ENCODE measurements at regions not wholly inside any gene's neighbourhood (a gene's known extent, or its start where the extent isn't known, plus 50 kb on each side); places are given as distances from the start of the nearest gene placed in this dataset.
A peak's percentile ranks its signal among the peaks of the same experiment; 100 is the strongest.

DNA sequence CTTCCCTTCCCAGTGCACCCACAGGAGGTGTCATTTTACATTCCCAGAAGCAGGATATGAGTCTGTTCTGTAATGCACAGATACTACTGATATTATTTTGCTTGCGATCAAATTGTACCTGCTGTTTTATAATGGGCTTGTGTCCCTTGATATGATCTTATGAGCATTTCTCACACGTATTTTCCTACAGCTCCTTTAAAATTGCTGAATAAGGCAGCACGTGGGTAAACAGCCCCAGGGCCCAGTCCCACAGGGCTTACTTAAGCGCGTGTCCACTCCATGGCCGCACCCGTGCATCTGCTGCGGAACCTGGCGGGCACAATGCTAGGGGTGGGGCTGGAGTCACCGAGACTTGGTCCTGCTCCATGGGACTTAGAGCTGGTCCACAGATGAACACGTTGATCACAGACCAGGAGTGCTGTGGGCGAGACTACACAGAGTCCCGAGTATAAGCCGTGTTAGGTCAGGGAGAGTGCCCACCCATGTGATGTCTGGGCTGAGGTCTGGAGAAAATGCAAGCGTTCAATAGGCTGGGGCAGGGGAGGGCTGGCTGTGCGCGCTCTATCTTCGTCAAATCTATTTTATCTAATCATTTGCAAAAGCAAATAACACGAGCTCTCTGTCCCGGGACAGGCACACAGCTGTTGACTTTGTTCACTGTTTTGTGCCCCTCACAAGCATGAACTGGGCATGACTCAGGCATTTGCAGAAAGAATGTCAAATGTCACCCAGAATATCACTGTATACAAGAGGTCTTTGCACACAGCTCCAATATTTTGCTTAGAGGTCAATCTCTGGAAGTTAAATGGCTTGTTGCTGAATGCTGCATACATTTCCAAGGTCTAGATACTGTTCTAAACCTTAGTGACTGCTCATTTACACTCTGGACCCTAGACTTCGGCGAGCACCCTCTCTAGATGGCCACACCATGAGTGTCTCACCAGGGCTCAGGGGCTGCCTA, 119.3 kb downstream of the CRYAA start:
- Histone ChIP-seq H4K20me1 (replicated peaks in 1 of 2; ENCODE audit: control insufficient read depth in 1 of 2, insufficient read depth in 2 of 2, low read length in 2 of 2) (no peaks in the 10 kb centered on the region), H3K36me3 (ENCODE audit: control insufficient read depth in 2 of 4, insufficient read depth in 4 of 4, low read length in 3 of 4) (no peaks in the 10 kb centered on the region), H2AK5ac (ENCODE audit: low read depth, low read length) (no peak overlapping the region), H3K9ac (replicated peaks in 1 of 4; ENCODE audit: extremely low read depth in 1 of 4, low read depth in 3 of 4, low read length in 3 of 4) (no peak overlapping the region), H3K23ac (ENCODE audit: insufficient read length) (no peak overlapping the region), H3K18ac (ENCODE audit: extremely low read depth, low read length) (no peak overlapping the region), H3K79me2 (ENCODE audit: control insufficient read depth in 1 of 2, insufficient read depth in 2 of 2, low read length in 2 of 2) (no peaks in the 10 kb centered on the region), H3K4ac (replicated peaks; ENCODE audit: insufficient read length, low read depth, low read length) (no peak overlapping the region), H3K4me2 (ENCODE audit: insufficient read depth in 1 of 2, low read depth in 2 of 2, low read length in 2 of 2) (no peak overlapping the region), H3K27me3 (replicated peaks in 1 of 4; ENCODE audit: control insufficient read depth in 3 of 4, extremely low read depth in 1 of 4, insufficient read depth in 3 of 4, low read length in 3 of 4) (no peaks in the 10 kb centered on the region), H3K79me1 (ENCODE audit: low read depth, low read length) (no peaks in the 10 kb centered on the region), H3K56ac (replicated peaks; ENCODE audit: insufficient read length, low read depth, low read length) (no peak overlapping the region), H2BK20ac (ENCODE audit: low read length) (no peak overlapping the region), H4K91ac (replicated peaks; ENCODE audit: insufficient read length, low read length) (no peak overlapping the region), H3K23me2 (ENCODE audit: low read depth, low read length) (peaks cover 10% of the 10 kb centered on the region; the same call in 1 of the 2 replicates), H3K9me3 (ENCODE audit: insufficient read depth in 2 of 2, low read depth in 1 of 2, low read length in 1 of 2) (no peaks in the 10 kb centered on the region), H3K14ac (ENCODE audit: insufficient read length) (no peak overlapping the region), H2BK5ac (ENCODE audit: low read depth, low read length) (no peak overlapping the region), H4K5ac (ENCODE audit: insufficient read length, low read depth, low read length) (no peak overlapping the region), H2BK12ac (ENCODE audit: low read depth, low read length) (0 out of 2 replicates have a peak overlapping the region, but pooled peaks have one; percentile 39), H3K27ac (ENCODE audit: low read depth, low read length) (no peak overlapping the region), H4K8ac (ENCODE audit: extremely low read depth, insufficient read depth, low read length) (no peak overlapping the region), H3K4me1 (replicated peaks in 1 of 4; ENCODE audit: control insufficient read depth in 3 of 4, insufficient read depth in 4 of 4, low read length in 3 of 4) (no peaks in the 10 kb centered on the region), H2BK15ac (ENCODE audit: low read length) (no peak overlapping the region), H3K4me3 (ENCODE audit: extremely low read depth in 1 of 4, insufficient read depth in 2 of 4, low read depth in 3 of 4, low read length in 4 of 4) (no peak overlapping the region), H2AFZ (ENCODE audit: low read length) (no peak overlapping the region), H2BK120ac (replicated peaks; ENCODE audit: low read depth, low read length) (no peak overlapping the region)
- ChIA-PET CTCF (ENCODE audit: partially characterized antibody) (interaction anchor here (0.8 to 2.1 kb wide), 5 partner anchors 10 to 324 kb away, joined by 3 to 4 read pairs (median 4); no protein-coding TSS in a partner anchor), POLR2A (ENCODE audit: partially characterized antibody) (interaction anchor here (1.0 kb wide), 1 partner anchor 10 kb away, joined by 5 read pairs; no protein-coding TSS in a partner anchor)
- FAIRE-seq (no peak), DNase-seq (ENCODE audit: low read depth in 1 of 2, low spot score in 2 of 2) (no peak)
- TF ChIP-seq NANOG (IDR thresholded peaks at IDR 0.05; ENCODE audit: insufficient read depth, low read depth, low read length, poor library complexity, severe bottlenecking), result no peak
- TF ChIP-seq BCL11A (IDR thresholded peaks at IDR 0.05; ENCODE audit: low read depth in 2 of 2, low read length in 2 of 2), result no peak
- no peak for TF ChIP-seq CREB1 (IDR thresholded peaks at IDR 0.05)
- 90% methylated on average over 22 of the region's 22 CpGs; no CpG with 5 or more reads in 1 of the 2 experiments for WGBS, 2 experiments (ENCODE audit: extremely low coverage in 1 of 2, insufficient coverage in 1 of 2, insufficient read length in 1 of 2, insufficient replicate concordance in 2 of 2, low coverage in 1 of 2, low lambda C conversion rate in 2 of 2, missing lambda C conversion rate in 1 of 2)

All from H1 (cell line).